Astrocyte (in vitro differentiated cells and primary cell): ENCODE measurements at regions not wholly inside any gene's neighbourhood (a gene's known extent, or its start where the extent isn't known, plus 50 kb on each side); places are given as distances from the start of the nearest gene placed in this dataset.
A peak's percentile ranks its signal among the peaks of the same experiment; 100 is the strongest.

ENCODE experiments used
- DNase-seq: peaks from one replicate; pipeline ENCODE4 v3.0.0-alpha.2; 2010; ENCODE audit warnings: low read depth
- FAIRE-seq: peaks from 2 replicates; lab custom pipeline; 2011; peaks lifted over from hg19 to GRCh38; lab: Jason Lieb, UNC
- H2AFZ ChIP-seq: 2 replicates; pipeline ENCODE4 v1.6.0; 2012; ENCODE audit warnings: low read depth, low read length, inconsistent platforms
- H3K27ac ChIP-seq: 2 replicates; pipeline ENCODE4 v1.5.1; 2011; ENCODE audit warnings: low read depth, low read length, inconsistent platforms
- H3K27me3 ChIP-seq: 2 replicates; pipeline ENCODE4 v1.6.0; 2011; ENCODE audit warnings: low read length, inconsistent platforms; ENCODE audit not compliant: insufficient read depth
- H3K36me3 ChIP-seq: 2 replicates; pipeline ENCODE4 v1.5.1; 2011; ENCODE audit warnings: low read length, inconsistent platforms; ENCODE audit not compliant: insufficient read depth
- H3K4me1 ChIP-seq: 2 replicates; pipeline ENCODE4 v1.5.1; 2011; ENCODE audit warnings: low read length, inconsistent platforms; ENCODE audit not compliant: insufficient read depth
- H3K4me2 ChIP-seq: 2 replicates; pipeline ENCODE4 v1.6.0; 2012; ENCODE audit warnings: low read length, inconsistent platforms
- H3K4me3 ChIP-seq: 2 replicates; pipeline ENCODE4 v1.5.1; 2011; ENCODE audit warnings: low read depth, mild to moderate bottlenecking, low read length, inconsistent platforms; ENCODE audit not compliant: insufficient read depth
- H3K79me2 ChIP-seq: 2 replicates; pipeline ENCODE4 v1.6.0; 2012; ENCODE audit warnings: mild to moderate bottlenecking, low read length, inconsistent platforms; ENCODE audit not compliant: insufficient read depth
- H3K9ac ChIP-seq: 2 replicates; pipeline ENCODE4 v1.6.0; 2012; ENCODE audit warnings: mild to moderate bottlenecking, low read length, inconsistent platforms
- H3K9me3 ChIP-seq: 2 replicates; pipeline ENCODE4 v1.5.1; 2012; ENCODE audit warnings: low read depth, mild to moderate bottlenecking, low read length, inconsistent platforms; ENCODE audit not compliant: insufficient read depth
- H4K20me1 ChIP-seq: 2 replicates; pipeline ENCODE4 v1.6.0; 2012; ENCODE audit warnings: low read length, inconsistent platforms; ENCODE audit not compliant: insufficient read depth
- H3K27ac Mint-ChIP-seq: one replicate; pipeline ENCODE4 v1.8.0; 2021; ENCODE audit warnings: mild to moderate bottlenecking, mixed read lengths; ENCODE audit not compliant: unreplicated experiment
- H3K27me3 Mint-ChIP-seq: one replicate; pipeline ENCODE4 v1.8.0; 2021; ENCODE audit warnings: low read depth, mixed read lengths; ENCODE audit not compliant: unreplicated experiment
- H3K36me3 Mint-ChIP-seq: one replicate; pipeline ENCODE4 v1.8.0; 2021; ENCODE audit warnings: low read depth, mixed read lengths; ENCODE audit not compliant: unreplicated experiment
- H3K4me1 Mint-ChIP-seq: one replicate; pipeline ENCODE4 v1.8.0; 2021; ENCODE audit warnings: low read depth, mixed read lengths; ENCODE audit not compliant: unreplicated experiment
- H3K4me3 Mint-ChIP-seq: one replicate; pipeline ENCODE4 v1.8.0; 2021; ENCODE audit warnings: mild to moderate bottlenecking, moderate library complexity, mixed read lengths; ENCODE audit not compliant: unreplicated experiment
- H3K9me3 Mint-ChIP-seq: one replicate; pipeline ENCODE4 v1.8.0; 2021; ENCODE audit warnings: mild to moderate bottlenecking, mixed read lengths; ENCODE audit not compliant: unreplicated experiment
- CTCF ChIP-seq: IDR thresholded peaks from 2 replicates; pipeline ENCODE4 v1.5.1; 2011; ENCODE audit warnings: low read depth, mild to moderate bottlenecking, inconsistent platforms, low read length, moderate library complexity; ENCODE audit not compliant: insufficient read depth
- EZH2 ChIP-seq: IDR thresholded peaks from 2 replicates; pipeline ENCODE4 v1.6.1; 2012; ENCODE audit warnings: mild to moderate bottlenecking, low read length, inconsistent platforms; ENCODE audit not compliant: insufficient read depth

- Histone ChIP-seq H3K27ac (no peak overlapping the region), H3K79me2 (no peaks in the 10 kb centered on the region), H3K36me3 (no peaks in the 10 kb centered on the region), H3K4me2 (no peak overlapping the region), H2AFZ (no peak overlapping the region), H3K4me1 (no peaks in the 10 kb centered on the region), H3K4me3 (no peak overlapping the region), H3K9ac (no peak overlapping the region), H4K20me1 (no peaks in the 10 kb centered on the region), H3K27me3 (no peaks in the 10 kb centered on the region), H3K9me3 (no peaks in the 10 kb centered on the region)
- Mint-ChIP-seq H3K27ac (no peak overlapping the region), H3K4me1 (no peaks in the 10 kb centered on the region), H3K9me3 (no peaks in the 10 kb centered on the region), H3K27me3 (no peaks in the 10 kb centered on the region), H3K4me3 (no peak overlapping the region), H3K36me3 (no peaks in the 10 kb centered on the region)
- peak; percentile 11 for DNase-seq
- no peak for FAIRE-seq
- TF ChIP-seq CTCF = no peak
- TF ChIP-seq EZH2 = no peak
These were observed 583.7 kb upstream of the LRFN5 start for GRCh38 chr14:41022932-41023331.

- no peaks in the 10 kb centered on the region for H3K4me1 Mint-ChIP-seq
- H3K27ac Mint-ChIP-seq = no peak overlapping the region
- H4K20me1 ChIP-seq = no peaks in the 10 kb centered on the region
- H3K36me3 ChIP-seq = no peaks in the 10 kb centered on the region
- no peaks in the 10 kb centered on the region for H3K36me3 Mint-ChIP-seq
- no peaks in the 10 kb centered on the region for H3K9me3 ChIP-seq
- no peaks in the 10 kb centered on the region for H3K27me3 Mint-ChIP-seq
- FAIRE-seq (no peak), DNase-seq (no peak)
- no peak for TF ChIP-seq CTCF
- no peak for TF ChIP-seq EZH2
- H3K27me3 ChIP-seq = no peaks in the 10 kb centered on the region
- no peak overlapping the region for H3K9ac ChIP-seq
- no peak overlapping the region for H3K27ac ChIP-seq
- no peak overlapping the region for H2AFZ ChIP-seq
- H3K4me3 ChIP-seq = no peak overlapping the region
- no peaks in the 10 kb centered on the region for H3K4me1 ChIP-seq
- H3K9me3 Mint-ChIP-seq = no peaks in the 10 kb centered on the region
- H3K4me3 Mint-ChIP-seq = no peak overlapping the region
- no peaks in the 10 kb centered on the region for H3K79me2 ChIP-seq
- no peak overlapping the region for H3K4me2 ChIP-seq
These were observed 590.5 kb upstream of the LRFN5 start for GRCh38 chr14:41016213-41016612.

GRCh38 chr14:41000350-41000749, 606.3 kb upstream of the LRFN5 start:
- Histone ChIP-seq H3K9me3 (no peaks in the 10 kb centered on the region), H3K4me1 (no peaks in the 10 kb centered on the region), H3K4me3 (no peak overlapping the region), H3K27me3 (no peaks in the 10 kb centered on the region), H2AFZ (no peak overlapping the region), H3K4me2 (no peak overlapping the region), H3K36me3 (no peaks in the 10 kb centered on the region), H4K20me1 (no peaks in the 10 kb centered on the region), H3K27ac (no peak overlapping the region), H3K79me2 (no peaks in the 10 kb centered on the region), H3K9ac (no peak overlapping the region)
- TF ChIP-seq EZH2 (no peak), CTCF (no peak)
- no peaks in the 10 kb centered on the region for H3K9me3 Mint-ChIP-seq
- no peaks in the 10 kb centered on the region for H3K36me3 Mint-ChIP-seq
- peaks cover 10% of the 10 kb centered on the region for H3K4me1 Mint-ChIP-seq
- DNase-seq (no peak), FAIRE-seq (no peak)
- H3K27me3 Mint-ChIP-seq = no peaks in the 10 kb centered on the region
- no peak overlapping the region for H3K27ac Mint-ChIP-seq
- H3K4me3 Mint-ChIP-seq = no peak overlapping the region
